ENCODE measurements at regions not wholly inside any gene's neighbourhood (a gene's known extent, or its start where the extent isn't known, plus 50 kb on each side); places are given as distances from the start of the nearest gene placed in this dataset.

DNA sequence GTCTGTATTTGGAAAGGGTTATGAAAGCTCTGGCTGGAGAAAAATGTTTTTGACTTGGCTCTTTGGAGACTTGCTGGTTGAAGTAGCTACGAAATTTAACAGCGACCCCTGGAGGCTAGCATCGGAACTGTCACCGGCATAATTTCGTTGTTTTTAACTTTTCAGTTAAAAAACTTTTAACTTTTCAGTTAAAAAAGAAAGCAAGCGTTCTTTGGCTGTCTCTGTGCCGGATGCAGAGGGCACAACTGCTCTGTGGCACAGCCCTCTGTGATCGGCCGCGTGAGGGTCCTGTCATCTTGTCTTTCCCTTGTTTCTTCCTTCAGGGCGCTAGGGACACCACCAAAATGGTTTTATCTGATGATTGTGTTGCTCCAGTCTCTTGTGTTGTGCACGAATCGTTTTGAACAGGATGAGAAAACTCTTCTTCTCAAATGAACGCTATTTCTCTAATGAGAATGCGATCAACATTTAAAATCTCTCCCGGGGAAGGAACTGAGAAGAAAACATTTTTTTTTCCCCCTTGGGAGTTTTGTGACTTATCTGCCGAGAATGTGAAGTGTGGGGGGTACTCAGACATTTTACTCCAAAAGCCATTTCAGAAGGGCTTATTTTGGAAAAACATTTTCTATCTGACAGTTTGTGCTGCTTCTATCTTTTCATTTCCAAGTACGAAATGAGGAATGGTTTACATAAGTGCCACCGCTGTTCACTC is 57.1 kb downstream of the ADCYAP1 start:
- no peak for TF ChIP-seq ZC3H10 (CRISPR knock-in tag; IDR thresholded peaks at IDR 0.05)
- TF ChIP-seq TOX (CRISPR knock-in tag; IDR thresholded peaks at IDR 0.05; ENCODE audit: borderline replicate concordance): no peak
- TF ChIP-seq TCF4 (CRISPR knock-in tag; IDR thresholded peaks at IDR 0.05; ENCODE audit: borderline replicate concordance): no peak
- no peak for TF ChIP-seq RARB (CRISPR knock-in tag; IDR thresholded peaks at IDR 0.05)
- TF ChIP-seq, protein P1, sequence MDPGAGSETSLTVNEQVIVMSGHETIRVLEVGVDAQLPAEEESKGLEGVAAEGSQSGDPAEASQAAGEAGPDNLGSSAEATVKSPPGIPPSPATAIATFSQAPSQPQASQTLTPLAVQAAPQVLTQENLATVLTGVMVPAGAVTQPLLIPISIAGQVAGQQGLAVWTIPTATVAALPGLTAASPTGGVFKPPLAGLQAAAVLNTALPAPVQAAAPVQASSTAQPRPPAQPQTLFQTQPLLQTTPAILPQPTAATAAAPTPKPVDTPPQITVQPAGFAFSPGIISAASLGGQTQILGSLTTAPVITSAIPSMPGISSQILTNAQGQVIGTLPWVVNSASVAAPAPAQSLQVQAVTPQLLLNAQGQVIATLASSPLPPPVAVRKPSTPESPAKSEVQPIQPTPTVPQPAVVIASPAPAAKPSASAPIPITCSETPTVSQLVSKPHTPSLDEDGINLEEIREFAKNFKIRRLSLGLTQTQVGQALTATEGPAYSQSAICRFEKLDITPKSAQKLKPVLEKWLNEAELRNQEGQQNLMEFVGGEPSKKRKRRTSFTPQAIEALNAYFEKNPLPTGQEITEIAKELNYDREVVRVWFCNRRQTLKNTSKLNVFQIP (CRISPR knock-in tag; IDR thresholded peaks at IDR 0.05; ENCODE audit: borderline replicate concordance, low read depth): no peak
- no peak for TF ChIP-seq SNAI2 (CRISPR knock-in tag; IDR thresholded peaks at IDR 0.05)
- TF ChIP-seq ZNF565 (CRISPR knock-in tag; conservative IDR thresholded peaks at IDR 0.05; ENCODE audit: low read depth): no peak
- TF ChIP-seq, protein P2, sequence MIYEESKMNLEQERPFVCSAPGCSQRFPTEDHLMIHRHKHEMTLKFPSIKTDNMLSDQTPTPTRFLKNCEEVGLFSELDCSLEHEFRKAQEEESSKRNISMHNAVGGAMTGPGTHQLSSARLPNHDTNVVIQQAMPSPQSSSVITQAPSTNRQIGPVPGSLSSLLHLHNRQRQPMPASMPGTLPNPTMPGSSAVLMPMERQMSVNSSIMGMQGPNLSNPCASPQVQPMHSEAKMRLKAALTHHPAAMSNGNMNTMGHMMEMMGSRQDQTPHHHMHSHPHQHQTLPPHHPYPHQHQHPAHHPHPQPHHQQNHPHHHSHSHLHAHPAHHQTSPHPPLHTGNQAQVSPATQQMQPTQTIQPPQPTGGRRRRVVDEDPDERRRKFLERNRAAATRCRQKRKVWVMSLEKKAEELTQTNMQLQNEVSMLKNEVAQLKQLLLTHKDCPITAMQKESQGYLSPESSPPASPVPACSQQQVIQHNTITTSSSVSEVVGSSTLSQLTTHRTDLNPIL (CRISPR knock-in tag; IDR thresholded peaks at IDR 0.05; ENCODE audit: low read depth): no peak
- no peak for TF ChIP-seq ESRRG (CRISPR knock-in tag; IDR thresholded peaks at IDR 0.05)
- TF ChIP-seq PPARA (CRISPR knock-in tag; IDR thresholded peaks at IDR 0.05; ENCODE audit: borderline replicate concordance): no peak
- no peak for TF ChIP-seq ZNF70 (CRISPR knock-in tag; IDR thresholded peaks at IDR 0.05)
- ATAC-seq: 0 out of 3 replicates have a peak, but pooled peaks have one; percentile 27

GRCh38 chr18:963276-963675 is 58.6 kb downstream of the ADCYAP1 start:
- TF ChIP-seq, protein P1 (CRISPR knock-in tag; IDR thresholded peaks at IDR 0.05; ENCODE audit: borderline replicate concordance, low read depth): no peak
- TF ChIP-seq, protein P2 (CRISPR knock-in tag; IDR thresholded peaks at IDR 0.05; ENCODE audit: low read depth): no peak
- TF ChIP-seq ISL1 (CRISPR knock-in tag; IDR thresholded peaks at IDR 0.05) (no peak), TOX (CRISPR knock-in tag; IDR thresholded peaks at IDR 0.05; ENCODE audit: borderline replicate concordance) (no peak), ZNF70 (CRISPR knock-in tag; IDR thresholded peaks at IDR 0.05) (no peak), TSHZ2 (CRISPR knock-in tag; IDR thresholded peaks at IDR 0.05) (no peak), RARB (CRISPR knock-in tag; IDR thresholded peaks at IDR 0.05) (no peak), ESRRG (CRISPR knock-in tag; IDR thresholded peaks at IDR 0.05) (no peak), BACH2 (CRISPR knock-in tag; IDR thresholded peaks at IDR 0.05; ENCODE audit: borderline replicate concordance) (no peak), TCF4 (CRISPR knock-in tag; IDR thresholded peaks at IDR 0.05; ENCODE audit: borderline replicate concordance) (no peak), PPARA (CRISPR knock-in tag; IDR thresholded peaks at IDR 0.05; ENCODE audit: borderline replicate concordance) (no peak), GLIS3 (CRISPR knock-in tag; IDR thresholded peaks at IDR 0.05) (no peak), ZNF565 (CRISPR knock-in tag; conservative IDR thresholded peaks at IDR 0.05; ENCODE audit: low read depth) (no peak), SNAI2 (CRISPR knock-in tag; IDR thresholded peaks at IDR 0.05) (no peak), ARNTL (CRISPR knock-in tag; IDR thresholded peaks at IDR 0.05; ENCODE audit: borderline replicate concordance, low read depth) (no peak)
- ATAC-seq: no peak

GRCh38 chr18:965921-966758 is 61.5 kb downstream of the ADCYAP1 start:
- TF ChIP-seq, protein P3, sequence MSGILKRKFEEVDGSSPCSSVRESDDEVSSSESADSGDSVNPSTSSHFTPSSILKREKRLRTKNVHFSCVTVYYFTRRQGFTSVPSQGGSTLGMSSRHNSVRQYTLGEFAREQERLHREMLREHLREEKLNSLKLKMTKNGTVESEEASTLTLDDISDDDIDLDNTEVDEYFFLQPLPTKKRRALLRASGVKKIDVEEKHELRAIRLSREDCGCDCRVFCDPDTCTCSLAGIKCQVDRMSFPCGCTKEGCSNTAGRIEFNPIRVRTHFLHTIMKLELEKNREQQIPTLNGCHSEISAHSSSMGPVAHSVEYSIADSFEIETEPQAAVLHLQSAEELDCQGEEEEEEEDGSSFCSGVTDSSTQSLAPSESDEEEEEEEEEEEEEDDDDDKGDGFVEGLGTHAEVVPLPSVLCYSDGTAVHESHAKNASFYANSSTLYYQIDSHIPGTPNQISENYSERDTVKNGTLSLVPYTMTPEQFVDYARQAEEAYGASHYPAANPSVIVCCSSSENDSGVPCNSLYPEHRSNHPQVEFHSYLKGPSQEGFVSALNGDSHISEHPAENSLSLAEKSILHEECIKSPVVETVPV (CRISPR knock-in tag; IDR thresholded peaks at IDR 0.05): no peak
- TF ChIP-seq, protein P1 (CRISPR knock-in tag; IDR thresholded peaks at IDR 0.05; ENCODE audit: borderline replicate concordance, low read depth): no peak
- no peak for TF ChIP-seq ISL1 (CRISPR knock-in tag; IDR thresholded peaks at IDR 0.05)
- TF ChIP-seq ZC3H10 (CRISPR knock-in tag; IDR thresholded peaks at IDR 0.05): no peak
- no peak for TF ChIP-seq ZFP30 (CRISPR knock-in tag; IDR thresholded peaks at IDR 0.05)
- TF ChIP-seq, protein P4, sequence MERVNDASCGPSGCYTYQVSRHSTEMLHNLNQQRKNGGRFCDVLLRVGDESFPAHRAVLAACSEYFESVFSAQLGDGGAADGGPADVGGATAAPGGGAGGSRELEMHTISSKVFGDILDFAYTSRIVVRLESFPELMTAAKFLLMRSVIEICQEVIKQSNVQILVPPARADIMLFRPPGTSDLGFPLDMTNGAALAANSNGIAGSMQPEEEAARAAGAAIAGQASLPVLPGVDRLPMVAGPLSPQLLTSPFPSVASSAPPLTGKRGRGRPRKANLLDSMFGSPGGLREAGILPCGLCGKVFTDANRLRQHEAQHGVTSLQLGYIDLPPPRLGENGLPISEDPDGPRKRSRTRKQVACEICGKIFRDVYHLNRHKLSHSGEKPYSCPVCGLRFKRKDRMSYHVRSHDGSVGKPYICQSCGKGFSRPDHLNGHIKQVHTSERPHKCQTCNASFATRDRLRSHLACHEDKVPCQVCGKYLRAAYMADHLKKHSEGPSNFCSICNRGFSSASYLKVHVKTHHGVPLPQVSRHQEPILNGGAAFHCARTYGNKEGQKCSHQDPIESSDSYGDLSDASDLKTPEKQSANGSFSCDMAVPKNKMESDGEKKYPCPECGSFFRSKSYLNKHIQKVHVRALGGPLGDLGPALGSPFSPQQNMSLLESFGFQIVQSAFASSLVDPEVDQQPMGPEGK (CRISPR knock-in tag; IDR thresholded peaks at IDR 0.05; ENCODE audit: borderline replicate concordance): no peak
- ATAC-seq: no peak

Data from SK-N-SH treated with all-trans-retinoic acid at 6 μM for 48 hours (cell line).